Trophoblast cell (in vitro differentiated cells and primary cell): ENCODE measurements at regions not wholly inside any gene's neighbourhood (a gene's known extent, or its start where the extent isn't known, plus 50 kb on each side); places are given as distances from the start of the nearest gene placed in this dataset.
"Not testable (repeated sequence)": the region's sequence is repeated elsewhere in the genome, so short reads cannot be mapped to it uniquely, and the experiment has no call there.

Experiments
- DNase-seq, 2 donors: peaks; one replicate each; pipeline ENCODE4 v3.0.0-alpha.2; 2016
- H2AFZ ChIP-seq: 2 replicates; pipeline ENCODE4 v1.6.1; 2013; ENCODE audit warnings: low read length, moderate library complexity, mild to moderate bottlenecking; ENCODE audit not compliant: insufficient read depth, poor library complexity
- H2AK5ac ChIP-seq: 2 replicates; pipeline ENCODE4 v1.6.1; 2013; ENCODE audit warnings: mild to moderate bottlenecking, low read length
- H2BK120ac ChIP-seq: 2 replicates; pipeline ENCODE4 v1.6.1; 2013; ENCODE audit warnings: low read length, mild to moderate bottlenecking, moderate library complexity; ENCODE audit not compliant: insufficient read depth, poor library complexity
- H2BK12ac ChIP-seq: 2 replicates; pipeline ENCODE4 v1.6.1; 2013; ENCODE audit warnings: mild to moderate bottlenecking, low read length, moderate library complexity
- H2BK5ac ChIP-seq: 2 replicates; pipeline ENCODE4 v1.6.1; 2013; ENCODE audit warnings: low read length, low read depth, moderate library complexity, mild to moderate bottlenecking; ENCODE audit not compliant: poor library complexity
- H3K14ac ChIP-seq: 2 replicates; pipeline ENCODE4 v1.6.1; 2013; ENCODE audit warnings: mild to moderate bottlenecking, low read length
- H3K18ac ChIP-seq: 2 replicates; pipeline ENCODE4 v1.6.1; 2013; ENCODE audit warnings: mild to moderate bottlenecking, low read length
- H3K23ac ChIP-seq: 2 replicates; pipeline ENCODE4 v1.6.1; 2013; ENCODE audit warnings: low read length
- H3K27ac ChIP-seq: 2 replicates; pipeline ENCODE4 v1.5.1; 2013; ENCODE audit warnings: low read depth, mild to moderate bottlenecking, inconsistent platforms, low read length, moderate library complexity
- H3K27me3 ChIP-seq: 2 replicates; pipeline ENCODE4 v1.6.1; 2013; ENCODE audit warnings: inconsistent platforms, mild to moderate bottlenecking, low read length, moderate library complexity; ENCODE audit not compliant: insufficient read depth
- H3K36me3 ChIP-seq, 2 experiments: 1 replicate in 1 of 2; 2 replicates in 1 of 2; pipeline ENCODE4 v1.6.1; 2013; ENCODE audit warnings: low read length in 2 of 2, mild to moderate bottlenecking in 2 of 2, moderate library complexity in 1 of 2; ENCODE audit not compliant: insufficient read depth in 2 of 2, control insufficient read depth in 1 of 2
- H3K4ac ChIP-seq: 2 replicates; pipeline ENCODE4 v1.6.1; 2013; ENCODE audit warnings: low read depth, mild to moderate bottlenecking, low read length, moderate library complexity
- H3K4me1 ChIP-seq, 2 experiments: 1 replicate in 1 of 2; 2 replicates in 1 of 2; pipeline ENCODE4 v1.6.1; 2013; ENCODE audit warnings: low read length in 2 of 2, mild to moderate bottlenecking in 2 of 2, moderate library complexity in 1 of 2; ENCODE audit not compliant: insufficient read depth in 2 of 2, control insufficient read depth in 1 of 2
- H3K4me2 ChIP-seq: 2 replicates; pipeline ENCODE4 v1.6.1; 2013; ENCODE audit warnings: inconsistent platforms, mild to moderate bottlenecking, low read length, moderate library complexity
- H3K4me3 ChIP-seq: 2 replicates; pipeline ENCODE4 v1.5.1; 2013; ENCODE audit warnings: mild to moderate bottlenecking, low read depth, low read length, inconsistent platforms
- H3K79me1 ChIP-seq: one replicate; pipeline ENCODE4 v1.6.1; 2013; ENCODE audit warnings: low read length
- H3K79me2 ChIP-seq: 2 replicates; pipeline ENCODE4 v1.6.1; 2013; ENCODE audit warnings: low read length, mild to moderate bottlenecking; ENCODE audit not compliant: control insufficient read depth, insufficient read depth, poor library complexity
- H3K9ac ChIP-seq: 2 replicates; pipeline ENCODE4 v1.6.1; 2013; ENCODE audit warnings: mild to moderate bottlenecking, low read length
- H3K9me3 ChIP-seq: 2 replicates; pipeline ENCODE4 v1.6.1; 2013; ENCODE audit warnings: low read depth, mild to moderate bottlenecking, control low read depth, inconsistent platforms, low read length; ENCODE audit not compliant: insufficient read depth
- H4K12ac ChIP-seq: 2 replicates; pipeline ENCODE4 v1.6.1; 2013; ENCODE audit warnings: low read depth, mild to moderate bottlenecking, low read length, moderate library complexity
- H4K8ac ChIP-seq: 2 replicates; pipeline ENCODE4 v1.6.1; 2013; ENCODE audit warnings: low read depth, mild to moderate bottlenecking, low read length, moderate library complexity
- H4K91ac ChIP-seq: one replicate; pipeline ENCODE4 v1.6.1; 2013; ENCODE audit warnings: low read depth, mild to moderate bottlenecking, low read length, moderate library complexity
- WGBS: extraction: QIAGEN DNeasy Blood & Tissue Kit; methylation state at CpG from one replicate; pipeline ENCODE4 v1.1.7; 2013; ENCODE audit warnings: missing lambda C conversion rate; ENCODE audit not compliant: insufficient read length, insufficient coverage; ENCODE audit errors: extremely low coverage; 5-methylcytosine and 5-hydroxymethylcytosine counted together

GRCh38 chrX:76538860-76539259 lies 111.3 kb downstream of the MAGEE1 start:
- Histone ChIP-seq H4K12ac (no peak overlapping the region), H2BK5ac (no peak overlapping the region), H3K14ac (no peak overlapping the region), H3K9ac (no peak overlapping the region), H4K8ac (no peak overlapping the region), H3K23ac (no peak overlapping the region), H3K36me3 (no peaks in the 10 kb centered on the region), H2BK12ac (no peak overlapping the region), H3K4me1 (no peaks in the 10 kb centered on the region), H4K91ac (no peak overlapping the region), H3K4me2 (no peak overlapping the region), H2AFZ (no peak overlapping the region), H2AK5ac (no peak overlapping the region), H3K27me3 (no peaks in the 10 kb centered on the region), H3K27ac (no peak overlapping the region), H3K79me2 (no peaks in the 10 kb centered on the region), H3K79me1 (no peaks in the 10 kb centered on the region), H2BK120ac (no peak overlapping the region), H3K18ac (no peak overlapping the region), H3K4ac (no peak overlapping the region), H3K4me3 (no peak overlapping the region), H3K9me3 (no peaks in the 10 kb centered on the region)
- DNase-seq, result no peak
- no CpG with 5 or more reads among the region's 2 CpGs for WGBS

GRCh38 chrX:76543381-76543780 lies 115.9 kb downstream of the MAGEE1 start:
- not testable (repeated sequence) for H4K8ac ChIP-seq, H2BK120ac ChIP-seq, H3K4ac ChIP-seq, H2BK5ac ChIP-seq, H3K9me3 ChIP-seq, H2BK12ac ChIP-seq, H3K36me3 ChIP-seq, H3K9ac ChIP-seq, H3K23ac ChIP-seq, H3K79me1 ChIP-seq, H3K4me3 ChIP-seq, H3K18ac ChIP-seq, H2AK5ac ChIP-seq, H3K79me2 ChIP-seq, DNase-seq, H3K4me1 ChIP-seq, H4K12ac ChIP-seq, H3K14ac ChIP-seq, H3K4me2 ChIP-seq, H4K91ac ChIP-seq, H2AFZ ChIP-seq, H3K27ac ChIP-seq, H3K27me3 ChIP-seq

GRCh38 chrX:76550016-76550415 lies 122.5 kb downstream of the MAGEE1 start:
- Histone ChIP-seq H3K36me3 (no peaks in the 10 kb centered on the region), H3K27ac (no peak overlapping the region), H3K27me3 (no peaks in the 10 kb centered on the region), H4K91ac (no peak overlapping the region), H3K14ac (no peak overlapping the region), H2AK5ac (no peak overlapping the region), H3K79me1 (no peaks in the 10 kb centered on the region), H3K18ac (no peak overlapping the region), H4K12ac (no peak overlapping the region), H2BK5ac (no peak overlapping the region), H4K8ac (no peak overlapping the region), H3K4me1 (no peaks in the 10 kb centered on the region), H3K4me3 (no peak overlapping the region), H2AFZ (no peak overlapping the region), H2BK120ac (no peak overlapping the region), H3K4ac (no peak overlapping the region), H2BK12ac (no peak overlapping the region), H3K9ac (no peak overlapping the region), H3K23ac (no peak overlapping the region), H3K9me3 (no peaks in the 10 kb centered on the region), H3K4me2 (no peak overlapping the region), H3K79me2 (no peaks in the 10 kb centered on the region)
- no CpG with 5 or more reads among the region's 3 CpGs for WGBS
- no peak for DNase-seq

GRCh38 chrX:76555269-76555668 lies 127.8 kb downstream of the MAGEE1 start:
- Histone ChIP-seq H3K9me3 (peaks cover 2% of the 10 kb centered on the region), H3K23ac (no peak overlapping the region), H2AK5ac (no peak overlapping the region), H2AFZ (no peak overlapping the region), H4K12ac (no peak overlapping the region), H3K9ac (no peak overlapping the region), H3K27me3 (no peaks in the 10 kb centered on the region), H2BK120ac (no peak overlapping the region), H3K4ac (no peak overlapping the region), H3K4me2 (no peak overlapping the region), H3K4me1 (no peaks in the 10 kb centered on the region), H3K18ac (no peak overlapping the region), H3K79me1 (no peaks in the 10 kb centered on the region), H3K14ac (no peak overlapping the region), H3K27ac (no peak overlapping the region), H3K79me2 (no peaks in the 10 kb centered on the region), H3K36me3 (no peaks in the 10 kb centered on the region), H4K8ac (no peak overlapping the region), H4K91ac (no peak overlapping the region), H3K4me3 (no peak overlapping the region), H2BK5ac (no peak overlapping the region), H2BK12ac (no peak overlapping the region)
- WGBS, result no CpG with 5 or more reads among the region's 2 CpGs
- DNase-seq, result no peak
